ENCODE measurements at regions not wholly inside any gene's neighbourhood (a gene's known extent, or its start where the extent isn't known, plus 50 kb on each side); places are given as distances from the start of the nearest gene placed in this dataset.

DNA sequence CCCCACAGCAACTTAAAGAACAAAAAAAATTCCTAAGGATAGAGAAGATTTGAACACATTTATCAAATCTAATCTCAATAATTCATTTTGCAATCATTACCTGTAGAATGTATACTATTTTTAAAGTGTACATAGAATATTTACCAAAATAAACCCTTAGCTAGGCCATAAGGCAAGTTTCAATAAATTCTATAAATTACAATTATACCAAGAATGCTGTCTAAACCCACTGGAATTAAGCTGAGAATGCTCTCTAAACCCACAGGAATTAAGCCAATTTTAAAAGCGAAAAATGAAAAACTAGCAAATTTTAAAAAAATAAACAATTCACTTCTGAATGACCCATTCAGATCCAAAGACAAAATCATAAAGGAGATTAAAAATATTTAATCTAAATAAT lies 540.4 kb upstream of the NBEA start:
- TF ChIP-seq, protein P1, sequence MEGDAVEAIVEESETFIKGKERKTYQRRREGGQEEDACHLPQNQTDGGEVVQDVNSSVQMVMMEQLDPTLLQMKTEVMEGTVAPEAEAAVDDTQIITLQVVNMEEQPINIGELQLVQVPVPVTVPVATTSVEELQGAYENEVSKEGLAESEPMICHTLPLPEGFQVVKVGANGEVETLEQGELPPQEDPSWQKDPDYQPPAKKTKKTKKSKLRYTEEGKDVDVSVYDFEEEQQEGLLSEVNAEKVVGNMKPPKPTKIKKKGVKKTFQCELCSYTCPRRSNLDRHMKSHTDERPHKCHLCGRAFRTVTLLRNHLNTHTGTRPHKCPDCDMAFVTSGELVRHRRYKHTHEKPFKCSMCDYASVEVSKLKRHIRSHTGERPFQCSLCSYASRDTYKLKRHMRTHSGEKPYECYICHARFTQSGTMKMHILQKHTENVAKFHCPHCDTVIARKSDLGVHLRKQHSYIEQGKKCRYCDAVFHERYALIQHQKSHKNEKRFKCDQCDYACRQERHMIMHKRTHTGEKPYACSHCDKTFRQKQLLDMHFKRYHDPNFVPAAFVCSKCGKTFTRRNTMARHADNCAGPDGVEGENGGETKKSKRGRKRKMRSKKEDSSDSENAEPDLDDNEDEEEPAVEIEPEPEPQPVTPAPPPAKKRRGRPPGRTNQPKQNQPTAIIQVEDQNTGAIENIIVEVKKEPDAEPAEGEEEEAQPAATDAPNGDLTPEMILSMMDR (conservative IDR thresholded peaks at IDR 0.05; ENCODE audit: control insufficient read depth, insufficient read depth, low read depth, low read length): no peak
- no peak for DNase-seq (ENCODE audit: low read depth)
- no peak overlapping the region for H3K4me3 ChIP-seq (ENCODE audit: control insufficient read depth, low read depth, low read length)

DNA sequence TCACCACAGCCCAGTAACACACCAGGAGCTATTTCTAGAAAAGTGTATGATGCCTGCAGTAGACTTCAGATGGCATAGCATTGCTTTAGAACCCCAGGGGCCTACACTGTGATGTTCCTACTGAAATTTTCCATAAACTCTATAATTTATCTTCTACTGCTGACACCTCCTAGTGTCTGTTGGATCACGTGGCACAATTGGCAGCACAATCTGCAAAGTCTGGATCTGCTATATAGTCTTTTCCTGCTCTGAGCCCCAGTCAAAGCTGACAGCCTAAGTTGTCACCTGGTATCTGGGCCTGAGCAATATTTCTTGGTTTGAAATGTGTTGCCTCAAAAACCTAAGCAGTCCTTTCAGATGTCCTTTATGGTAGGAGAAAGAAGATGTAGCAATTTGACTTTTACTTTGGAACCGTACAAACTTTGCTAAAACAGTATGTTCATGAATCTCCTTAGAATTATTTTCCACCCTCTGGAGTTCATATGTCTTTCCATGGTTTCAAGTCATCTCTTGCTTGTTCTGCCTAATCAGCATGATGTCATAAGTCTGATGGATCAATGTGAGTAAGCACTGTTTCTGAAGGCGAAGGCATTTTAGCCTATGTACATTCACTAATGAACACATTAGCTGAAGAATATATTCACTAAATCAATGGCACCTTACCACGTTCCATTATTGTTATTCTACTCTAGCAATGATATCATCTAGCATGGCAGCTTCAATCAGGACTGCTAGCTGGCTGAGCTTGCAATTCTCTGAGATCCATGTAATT lies 536.5 kb upstream of the NBEA start:
- TF ChIP-seq, protein P1 (conservative IDR thresholded peaks at IDR 0.05; ENCODE audit: control insufficient read depth, insufficient read depth, low read depth, low read length): no peak
- no peak for DNase-seq (ENCODE audit: low read depth)
- no peak overlapping the region for H3K4me3 ChIP-seq (ENCODE audit: control insufficient read depth, low read depth, low read length)

DNA sequence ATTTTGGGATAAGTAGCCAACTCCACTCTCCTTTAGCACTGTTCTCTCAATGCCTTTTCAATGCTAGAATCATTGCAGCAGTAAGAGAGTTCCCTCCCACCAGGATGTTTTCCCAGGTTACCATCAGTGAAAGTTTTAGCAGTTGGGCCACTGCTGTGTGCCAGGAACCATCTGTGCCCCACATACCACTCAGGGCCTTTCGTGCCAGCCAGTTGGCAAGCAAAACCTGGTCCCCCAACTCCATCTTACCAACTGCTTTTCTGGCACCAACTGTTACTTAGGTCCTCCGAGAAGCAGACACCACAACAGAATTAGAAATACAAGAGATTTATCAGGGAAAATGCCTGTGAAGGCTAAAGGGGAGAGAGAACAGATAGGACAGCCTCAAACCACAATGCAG lies 533.4 kb upstream of the NBEA start:
- no peak for DNase-seq (ENCODE audit: low read depth)
- no peak overlapping the region for H3K4me3 ChIP-seq (ENCODE audit: control insufficient read depth, low read depth, low read length)
- TF ChIP-seq, protein P1 (conservative IDR thresholded peaks at IDR 0.05; ENCODE audit: control insufficient read depth, insufficient read depth, low read depth, low read length): no peak

DNA sequence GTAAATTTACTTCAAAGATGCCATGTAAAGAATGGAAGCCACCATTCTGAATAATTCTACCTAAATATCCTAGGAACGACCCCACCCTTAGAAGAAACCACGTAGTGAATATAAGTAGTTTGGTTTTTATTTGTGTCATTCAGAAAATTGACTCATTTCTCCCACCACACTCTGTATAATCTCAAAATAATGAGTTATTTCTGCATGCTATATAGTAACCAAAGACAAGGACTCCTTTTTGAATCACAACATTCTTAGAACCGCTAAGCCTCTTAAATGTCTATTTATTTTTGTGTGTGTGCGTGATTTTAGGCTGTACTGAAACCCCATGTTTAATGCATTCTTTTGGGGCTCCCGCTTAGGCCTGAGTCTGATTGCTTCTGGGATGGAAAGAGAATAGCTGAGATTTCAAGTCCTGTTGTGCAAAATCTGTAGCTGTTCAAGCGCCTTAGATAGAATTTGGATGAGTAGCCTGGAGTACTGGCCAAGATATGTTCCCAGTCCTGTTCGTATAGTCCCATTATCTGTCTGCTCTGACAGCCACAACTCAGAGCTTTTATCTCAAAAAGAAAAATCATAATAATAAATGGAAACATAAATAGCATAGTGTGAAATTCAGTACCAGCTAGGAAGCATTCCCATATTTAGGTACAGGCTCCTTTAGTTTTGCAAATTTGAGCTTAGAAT lies 532.4 kb upstream of the NBEA start:
- TF ChIP-seq, protein P1 (conservative IDR thresholded peaks at IDR 0.05; ENCODE audit: control insufficient read depth, insufficient read depth, low read depth, low read length): no peak
- DNase-seq (ENCODE audit: low read depth): no peak
- no peak overlapping the region for H3K4me3 ChIP-seq (ENCODE audit: control insufficient read depth, low read depth, low read length)

DNA sequence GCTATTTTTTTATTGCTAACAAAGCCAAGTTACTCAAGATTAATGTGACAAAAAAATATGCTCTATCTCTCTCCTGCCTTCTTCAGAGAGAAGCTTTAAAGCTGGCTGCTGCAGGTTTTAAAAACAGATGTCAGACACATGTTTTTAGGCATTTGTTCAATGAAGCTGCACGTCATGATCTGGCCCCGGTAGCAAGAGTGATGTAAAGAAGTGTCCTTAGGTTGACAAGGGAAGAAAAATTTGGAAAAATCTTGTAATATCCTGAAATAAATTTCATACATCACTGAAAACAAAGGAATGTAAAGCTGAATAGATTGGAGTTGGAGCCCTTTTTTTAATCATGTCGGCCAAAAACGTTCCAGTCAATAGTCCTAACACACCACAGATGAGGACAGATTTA lies 531.4 kb upstream of the NBEA start:
- DNase-seq (ENCODE audit: low read depth): peak; percentile 33
- TF ChIP-seq, protein P1 (conservative IDR thresholded peaks at IDR 0.05; ENCODE audit: control insufficient read depth, insufficient read depth, low read depth, low read length): no peak
- no peak overlapping the region for H3K4me3 ChIP-seq (ENCODE audit: control insufficient read depth, low read depth, low read length)

DNA sequence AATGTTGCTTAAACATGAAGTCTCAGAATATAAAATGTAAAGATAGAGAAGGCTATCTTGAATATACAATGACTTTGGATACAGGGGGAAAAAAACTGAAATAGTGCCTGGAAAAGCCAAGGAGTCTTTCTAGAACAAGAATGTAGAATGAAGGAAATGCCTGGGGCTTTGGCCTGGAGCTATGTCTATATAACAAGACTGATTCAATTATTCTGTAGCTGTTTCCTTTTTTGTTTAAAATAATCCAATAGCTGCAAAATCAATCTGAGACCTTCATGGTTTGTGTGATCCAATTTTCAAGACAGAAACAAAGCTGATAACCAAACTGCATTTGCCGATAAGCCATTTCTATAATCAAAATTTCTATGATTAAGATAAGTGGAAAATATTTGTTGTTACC lies 530.9 kb upstream of the NBEA start:
- no peak overlapping the region for H3K4me3 ChIP-seq (ENCODE audit: control insufficient read depth, low read depth, low read length)
- DNase-seq (ENCODE audit: low read depth): no peak
- TF ChIP-seq, protein P1 (conservative IDR thresholded peaks at IDR 0.05; ENCODE audit: control insufficient read depth, insufficient read depth, low read depth, low read length): no peak
